RPMI8226 (cell line): ENCODE measurements at regions not wholly inside any gene's neighbourhood (a gene's known extent, or its start where the extent isn't known, plus 50 kb on each side); places are given as distances from the start of the nearest gene placed in this dataset.

Experiments used
- DNase-seq: peaks from one replicate; pipeline ENCODE4 v3.0.0-alpha.2; 2015

GRCh38 chr3:99499235-99500158 is 138.9 kb upstream of the COL8A1 start:
- DNase-seq, result peak; percentile 55

GRCh38 chr3:99498550-99499234 is 139.7 kb upstream of the COL8A1 start:
- no peak for DNase-seq

GRCh38 chr3:99487894-99488293 is 150.5 kb upstream of the COL8A1 start:
- DNase-seq, result no peak

GRCh38 chr3:99485286-99485685 is 153.1 kb upstream of the COL8A1 start:
- no peak for DNase-seq

GRCh38 chr3:99484871-99485270 is 153.5 kb upstream of the COL8A1 start:
- DNase-seq, result no peak

- no peak for DNase-seq
Measured at GRCh38 chr3:99483841-99484240, 154.6 kb upstream of the COL8A1 start.

- no peak for DNase-seq
Measured at GRCh38 chr3:99482191-99482590, 156.2 kb upstream of the COL8A1 start.

- DNase-seq, result no peak
Measured at GRCh38 chr3:99481561-99481960, 156.8 kb upstream of the COL8A1 start.

- no peak for DNase-seq
Measured at GRCh38 chr3:99479768-99480167, 158.6 kb upstream of the COL8A1 start.

- DNase-seq, result no peak
Measured at GRCh38 chr3:99477650-99478049, 160.7 kb upstream of the COL8A1 start.

- no peak for DNase-seq
Measured at GRCh38 chr3:99475229-99475628, 163.2 kb upstream of the COL8A1 start.

GRCh38 chr3:99474776-99475175 is 163.6 kb upstream of the COL8A1 start:
- DNase-seq, result no peak

- no peak for DNase-seq
Measured at GRCh38 chr3:99473321-99473751, 165.1 kb upstream of the COL8A1 start.

- DNase-seq, result no peak
Measured at GRCh38 chr3:99472385-99472784, 166.0 kb upstream of the COL8A1 start.

- no peak for DNase-seq
Measured at GRCh38 chr3:99471353-99472323, 166.8 kb upstream of the COL8A1 start.

- no peak for DNase-seq
Measured at GRCh38 chr3:99470841-99471240, 167.6 kb upstream of the COL8A1 start.

GRCh38 chr3:99468918-99469317 is 169.5 kb upstream of the COL8A1 start:
- no peak for DNase-seq

GRCh38 chr3:99467420-99467819 is 171.0 kb upstream of the COL8A1 start:
- DNase-seq, result no peak

GRCh38 chr3:99466331-99466730 is 172.1 kb upstream of the COL8A1 start:
- DNase-seq, result no peak

- no peak for DNase-seq
Measured at GRCh38 chr3:99458013-99458412, 180.4 kb upstream of the COL8A1 start.

- no peak for DNase-seq
Measured at GRCh38 chr3:99442599-99442998, 195.8 kb upstream of the COL8A1 start.

- DNase-seq, result no peak
Measured at GRCh38 chr3:99439892-99440291, 198.5 kb upstream of the COL8A1 start.

GRCh38 chr3:99434190-99434589 is 204.2 kb upstream of the COL8A1 start:
- DNase-seq, result no peak
